Neural crest cell (in vitro differentiated cells): ENCODE measurements at regions not wholly inside any gene's neighbourhood (a gene's known extent, or its start where the extent isn't known, plus 50 kb on each side); places are given as distances from the start of the nearest gene placed in this dataset.

ENCODE experiments used
- DNase-seq: peaks from one replicate; pipeline ENCODE4 v3.0.0; 2021; ENCODE audit warnings: low read depth, mixed read lengths, low spot score
- H3K27ac Mint-ChIP-seq: one replicate; pipeline ENCODE4 v1.8.0; 2021; ENCODE audit warnings: mild to moderate bottlenecking, mixed read lengths; ENCODE audit not compliant: unreplicated experiment
- H3K27me3 Mint-ChIP-seq: 2 replicates; pipeline ENCODE4 v1.8.0; 2021; ENCODE audit warnings: low read depth, mild to moderate bottlenecking, mixed read lengths
- H3K36me3 Mint-ChIP-seq: 2 replicates; pipeline ENCODE4 v1.8.0; 2021; ENCODE audit warnings: low read depth, mild to moderate bottlenecking, mixed read lengths
- H3K4me1 Mint-ChIP-seq: 2 replicates; pipeline ENCODE4 v1.8.0; 2021; ENCODE audit warnings: mixed read lengths
- H3K4me3 Mint-ChIP-seq: one replicate; pipeline ENCODE4 v1.8.0; 2021; ENCODE audit warnings: mild to moderate bottlenecking, mixed read lengths
- H3K9me3 Mint-ChIP-seq: 2 replicates; pipeline ENCODE4 v1.8.0; 2021; ENCODE audit warnings: mixed read lengths
- TF ChIP-seq, protein P1 (sequence below): fragments of 200-600 bp; sonication (generic); conservative IDR thresholded peaks from 2 replicates; pipeline ENCODE4 v1.5.0; 2021; ENCODE audit warnings: antibody characterized with exemption, mild to moderate bottlenecking

DNA sequence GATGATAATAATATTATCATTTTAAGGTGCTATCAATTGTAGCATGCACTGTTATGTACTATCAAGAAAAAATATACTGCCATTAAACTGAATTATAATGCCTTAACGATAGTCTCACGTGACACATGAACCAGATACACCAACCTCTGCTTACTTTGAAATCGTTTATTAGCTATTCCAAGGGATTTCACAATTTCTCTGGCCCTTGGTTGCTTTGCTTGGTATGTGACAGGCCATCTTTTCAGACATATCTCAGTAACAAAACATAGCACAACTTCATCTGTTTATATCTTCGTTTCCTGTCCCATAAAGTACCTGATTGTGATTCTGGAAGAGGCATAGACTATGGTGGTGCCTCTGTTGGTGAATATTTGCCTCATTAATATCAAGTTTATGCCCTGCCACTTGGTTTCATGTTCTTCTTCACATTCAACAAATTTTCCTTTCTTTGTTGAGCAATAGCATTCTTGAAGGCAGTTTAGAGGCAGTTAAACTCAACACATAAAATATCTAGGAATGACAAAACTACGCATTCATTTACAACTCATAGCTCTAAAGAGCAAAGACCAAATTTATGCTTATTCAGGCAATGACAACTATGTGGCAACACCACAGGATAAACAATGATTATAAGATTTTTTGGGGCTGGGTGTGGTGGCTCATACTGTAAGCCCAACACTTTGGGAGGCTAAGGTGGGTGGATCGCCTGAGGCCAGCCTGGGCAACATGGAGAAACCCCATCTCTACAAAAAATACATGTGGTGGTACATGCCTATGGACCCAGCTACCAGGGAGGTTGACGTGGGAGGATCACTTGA lies 84.3 kb downstream of the MCFD2 start:
- Mint-ChIP-seq H3K27ac (no peak overlapping the region), H3K9me3 (no peaks in the 10 kb centered on the region), H3K4me3 (no peak overlapping the region), H3K27me3 (no peaks in the 10 kb centered on the region), H3K4me1 (no peaks in the 10 kb centered on the region), H3K36me3 (no peaks in the 10 kb centered on the region)
- DNase-seq: no peak
- TF ChIP-seq, protein P1, sequence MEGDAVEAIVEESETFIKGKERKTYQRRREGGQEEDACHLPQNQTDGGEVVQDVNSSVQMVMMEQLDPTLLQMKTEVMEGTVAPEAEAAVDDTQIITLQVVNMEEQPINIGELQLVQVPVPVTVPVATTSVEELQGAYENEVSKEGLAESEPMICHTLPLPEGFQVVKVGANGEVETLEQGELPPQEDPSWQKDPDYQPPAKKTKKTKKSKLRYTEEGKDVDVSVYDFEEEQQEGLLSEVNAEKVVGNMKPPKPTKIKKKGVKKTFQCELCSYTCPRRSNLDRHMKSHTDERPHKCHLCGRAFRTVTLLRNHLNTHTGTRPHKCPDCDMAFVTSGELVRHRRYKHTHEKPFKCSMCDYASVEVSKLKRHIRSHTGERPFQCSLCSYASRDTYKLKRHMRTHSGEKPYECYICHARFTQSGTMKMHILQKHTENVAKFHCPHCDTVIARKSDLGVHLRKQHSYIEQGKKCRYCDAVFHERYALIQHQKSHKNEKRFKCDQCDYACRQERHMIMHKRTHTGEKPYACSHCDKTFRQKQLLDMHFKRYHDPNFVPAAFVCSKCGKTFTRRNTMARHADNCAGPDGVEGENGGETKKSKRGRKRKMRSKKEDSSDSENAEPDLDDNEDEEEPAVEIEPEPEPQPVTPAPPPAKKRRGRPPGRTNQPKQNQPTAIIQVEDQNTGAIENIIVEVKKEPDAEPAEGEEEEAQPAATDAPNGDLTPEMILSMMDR: no peak

DNA sequence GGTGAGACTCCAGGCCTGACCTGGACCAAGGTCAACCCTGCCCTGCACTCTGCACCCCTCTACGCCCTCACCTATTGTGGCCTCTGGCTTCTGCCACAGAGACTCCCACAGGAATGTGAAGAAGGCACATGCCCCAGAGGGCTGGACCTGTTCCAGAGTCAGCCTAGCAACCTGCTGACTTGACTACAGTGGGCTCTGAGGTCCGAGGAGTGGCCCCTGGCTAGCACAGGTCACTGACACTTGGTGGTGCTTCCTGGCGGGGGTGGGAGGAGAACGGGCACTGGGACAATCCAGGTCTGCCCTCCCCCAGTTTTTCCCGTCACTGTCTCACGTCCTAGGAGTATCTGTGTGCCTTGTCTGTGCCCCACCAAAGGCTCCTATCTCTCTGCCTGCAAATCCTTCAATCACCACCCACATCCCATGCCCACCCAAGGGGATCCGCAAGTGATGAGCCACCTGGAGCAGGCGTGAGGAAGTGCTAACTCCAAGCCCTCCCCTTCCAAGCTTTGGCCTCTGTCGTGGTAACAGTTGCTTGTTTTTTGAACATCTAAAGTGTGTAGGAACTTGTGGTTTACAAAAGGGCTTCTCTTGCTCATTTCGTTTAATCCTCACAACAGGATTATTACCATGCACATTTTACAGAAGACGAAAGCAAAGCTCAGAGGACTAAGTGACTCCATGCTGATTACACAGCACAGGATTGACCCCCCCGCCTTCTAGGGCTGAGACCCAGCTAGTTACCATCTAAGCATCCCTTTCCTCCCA lies 86.2 kb downstream of the MCFD2 start:
- no peak for DNase-seq
- no peak overlapping the region for H3K4me3 Mint-ChIP-seq
- TF ChIP-seq, protein P1: no peak
- no peaks in the 10 kb centered on the region for H3K9me3 Mint-ChIP-seq
- no peaks in the 10 kb centered on the region for H3K27me3 Mint-ChIP-seq
- no peak overlapping the region for H3K27ac Mint-ChIP-seq
- H3K36me3 Mint-ChIP-seq: no peaks in the 10 kb centered on the region
- H3K4me1 Mint-ChIP-seq: no peaks in the 10 kb centered on the region

DNA sequence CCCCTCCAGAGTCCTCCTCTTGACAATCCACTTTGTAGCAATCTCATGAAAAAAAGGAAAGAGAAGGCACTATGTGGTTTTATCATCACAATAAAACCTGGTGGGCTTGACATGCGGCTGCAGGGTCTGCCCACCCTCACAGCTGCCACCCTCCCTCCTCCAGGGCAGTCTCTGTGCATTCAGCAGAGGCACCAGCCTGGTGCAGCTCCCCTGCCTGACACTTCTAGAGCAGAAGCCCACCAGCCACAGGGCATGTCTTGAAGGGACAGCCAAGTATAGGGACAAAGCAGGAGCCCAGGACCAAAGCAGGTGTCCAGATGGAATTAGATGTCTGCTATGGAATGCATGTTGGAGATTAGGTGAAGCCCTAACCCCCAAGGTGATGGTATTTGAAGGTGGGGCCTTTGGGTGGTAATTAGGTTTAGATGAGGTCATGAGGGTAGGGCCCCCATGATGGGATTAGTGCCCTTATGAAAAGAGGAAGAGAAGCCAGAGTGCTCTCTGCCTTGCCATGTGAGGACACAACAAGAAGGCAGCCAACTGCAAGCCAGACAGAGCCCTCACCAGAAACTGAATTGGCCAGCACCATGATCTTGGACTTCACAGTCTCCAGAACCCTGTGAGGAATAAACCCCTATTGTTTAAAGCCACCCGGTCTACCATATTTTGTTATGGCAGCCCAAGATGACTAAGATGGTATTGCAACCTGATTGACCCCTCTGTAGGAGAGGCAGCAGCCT lies 86.9 kb downstream of the MCFD2 start:
- no peaks in the 10 kb centered on the region for H3K9me3 Mint-ChIP-seq
- no peaks in the 10 kb centered on the region for H3K36me3 Mint-ChIP-seq
- no peak overlapping the region for H3K27ac Mint-ChIP-seq
- DNase-seq: no peak
- TF ChIP-seq, protein P1: no peak
- no peak overlapping the region for H3K4me3 Mint-ChIP-seq
- no peaks in the 10 kb centered on the region for H3K27me3 Mint-ChIP-seq
- no peaks in the 10 kb centered on the region for H3K4me1 Mint-ChIP-seq

DNA sequence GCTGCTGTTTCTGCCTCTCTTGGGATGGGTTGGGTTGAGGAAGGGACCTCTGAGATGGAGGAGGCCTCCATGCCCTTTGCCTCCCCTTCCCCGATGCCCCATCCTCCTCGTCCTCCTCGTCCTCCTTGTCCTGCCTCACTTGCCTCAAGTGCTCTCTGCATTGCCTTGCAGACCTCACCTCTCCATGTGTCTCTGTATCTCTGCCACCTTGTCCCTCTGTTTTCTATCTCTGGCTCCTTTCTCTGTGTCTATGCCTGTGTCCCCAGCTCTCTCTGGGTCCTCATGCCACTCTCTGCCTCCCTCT lies 87.5 kb downstream of the MCFD2 start:
- no peaks in the 10 kb centered on the region for H3K9me3 Mint-ChIP-seq
- H3K4me1 Mint-ChIP-seq: no peaks in the 10 kb centered on the region
- TF ChIP-seq, protein P1: no peak
- H3K4me3 Mint-ChIP-seq: no peak overlapping the region
- no peak overlapping the region for H3K27ac Mint-ChIP-seq
- H3K36me3 Mint-ChIP-seq: no peaks in the 10 kb centered on the region
- DNase-seq: no peak
- H3K27me3 Mint-ChIP-seq: no peaks in the 10 kb centered on the region

DNA sequence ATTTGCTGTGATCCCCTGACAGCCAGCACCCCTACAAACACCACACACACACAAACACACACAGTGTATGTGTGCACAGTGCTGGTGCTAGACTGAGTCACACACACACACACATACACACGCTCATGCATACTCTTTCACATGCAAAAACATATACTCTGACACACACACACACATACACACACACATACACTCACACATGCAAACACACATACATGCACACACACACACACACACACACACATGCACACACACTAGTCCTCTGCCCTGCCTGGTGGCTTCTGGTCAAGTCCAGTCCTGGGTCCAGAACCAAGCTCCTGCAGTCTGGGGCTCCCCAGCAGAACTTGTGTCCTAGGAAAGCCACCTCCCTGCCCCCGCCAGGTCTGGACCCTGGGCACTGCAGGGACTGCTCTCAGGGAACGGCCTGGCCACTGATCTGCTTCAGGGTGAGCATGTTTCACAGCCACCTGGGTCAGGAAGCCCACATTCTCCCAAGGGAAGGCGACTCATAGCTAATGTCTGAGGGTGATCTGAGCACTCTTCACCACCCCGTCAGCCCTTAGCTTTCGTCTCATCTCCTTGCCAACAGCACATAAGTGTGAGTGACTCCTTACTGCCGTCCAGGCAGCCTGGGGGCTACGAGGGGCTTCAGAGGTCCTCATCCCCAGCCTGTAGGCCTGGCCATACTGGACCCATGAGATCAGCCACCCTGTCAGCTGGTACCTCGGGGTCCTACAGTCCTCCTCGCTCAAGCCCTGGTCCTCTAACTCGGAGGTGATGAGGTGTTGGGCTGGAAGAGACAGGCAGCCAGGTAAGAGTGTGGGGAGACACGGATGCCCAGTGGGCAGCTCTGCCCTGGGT lies 88.1 kb downstream of the MCFD2 start:
- Mint-ChIP-seq H3K27ac (no peak overlapping the region), H3K9me3 (no peaks in the 10 kb centered on the region), H3K27me3 (no peaks in the 10 kb centered on the region), H3K36me3 (no peaks in the 10 kb centered on the region), H3K4me1 (no peaks in the 10 kb centered on the region), H3K4me3 (no peak overlapping the region)
- TF ChIP-seq, protein P1: no peak
- no peak for DNase-seq
